ENCODE measurements at regions not wholly inside any gene's neighbourhood (a gene's known extent, or its start where the extent isn't known, plus 50 kb on each side); places are given as distances from the start of the nearest gene placed in this dataset.

DNA sequence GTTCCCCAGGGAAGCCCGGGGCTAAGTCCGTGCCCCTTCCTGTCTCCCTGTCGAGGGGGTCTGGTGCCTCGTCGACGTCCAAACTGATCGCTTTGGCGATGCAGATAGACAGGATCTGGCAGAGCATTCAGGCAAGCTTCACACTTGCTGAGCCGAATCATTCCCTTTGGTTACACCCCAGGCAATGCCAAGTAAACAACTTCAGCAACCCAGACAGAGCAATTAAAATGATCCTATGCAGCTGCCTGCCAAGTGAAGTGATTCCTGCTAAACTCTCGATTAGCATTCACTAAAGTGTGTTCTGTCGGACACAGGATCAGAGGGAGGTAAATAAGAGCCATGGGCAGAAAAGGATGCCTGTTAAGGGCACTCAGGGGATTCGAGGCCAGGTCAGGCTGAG is 108.2 kb upstream of the RAB12 start:
- H3K9me3 ChIP-seq (ENCODE audit: control insufficient read depth, insufficient read depth, low read length) = no peaks in the 10 kb centered on the region
- no peak overlapping the region for H3K27ac ChIP-seq (ENCODE audit: low read depth, low read length)
- no peaks in the 10 kb centered on the region for H4K20me1 ChIP-seq (ENCODE audit: control insufficient read depth, insufficient read depth, low read depth, low read length)
- H3K4me3 ChIP-seq (ENCODE audit: low read length) = no peak overlapping the region
- H3K27me3 ChIP-seq (ENCODE audit: control insufficient read depth, low read length) = peaks cover 3% of the 10 kb centered on the region; the same call in 1 of the 2 replicates
- H3K4me1 ChIP-seq (ENCODE audit: control insufficient read depth, low read length) = no peaks in the 10 kb centered on the region
- no peaks in the 10 kb centered on the region for H3K9me2 ChIP-seq (replicated peaks; ENCODE audit: control insufficient read depth, low read length)
- no peaks in the 10 kb centered on the region for H3K36me3 ChIP-seq (ENCODE audit: control insufficient read depth, low read length)
- H3K4me2 ChIP-seq (ENCODE audit: low read length) = no peak overlapping the region
- TF ChIP-seq, protein P1, sequence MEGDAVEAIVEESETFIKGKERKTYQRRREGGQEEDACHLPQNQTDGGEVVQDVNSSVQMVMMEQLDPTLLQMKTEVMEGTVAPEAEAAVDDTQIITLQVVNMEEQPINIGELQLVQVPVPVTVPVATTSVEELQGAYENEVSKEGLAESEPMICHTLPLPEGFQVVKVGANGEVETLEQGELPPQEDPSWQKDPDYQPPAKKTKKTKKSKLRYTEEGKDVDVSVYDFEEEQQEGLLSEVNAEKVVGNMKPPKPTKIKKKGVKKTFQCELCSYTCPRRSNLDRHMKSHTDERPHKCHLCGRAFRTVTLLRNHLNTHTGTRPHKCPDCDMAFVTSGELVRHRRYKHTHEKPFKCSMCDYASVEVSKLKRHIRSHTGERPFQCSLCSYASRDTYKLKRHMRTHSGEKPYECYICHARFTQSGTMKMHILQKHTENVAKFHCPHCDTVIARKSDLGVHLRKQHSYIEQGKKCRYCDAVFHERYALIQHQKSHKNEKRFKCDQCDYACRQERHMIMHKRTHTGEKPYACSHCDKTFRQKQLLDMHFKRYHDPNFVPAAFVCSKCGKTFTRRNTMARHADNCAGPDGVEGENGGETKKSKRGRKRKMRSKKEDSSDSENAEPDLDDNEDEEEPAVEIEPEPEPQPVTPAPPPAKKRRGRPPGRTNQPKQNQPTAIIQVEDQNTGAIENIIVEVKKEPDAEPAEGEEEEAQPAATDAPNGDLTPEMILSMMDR (IDR thresholded peaks at IDR 0.05; ENCODE audit: low read depth, low read length, poor library complexity, severe bottlenecking) = no peak
- no peak for TF ChIP-seq EZH2phosphoT487 (IDR thresholded peaks at IDR 0.05; ENCODE audit: borderline replicate concordance, low read length)
- no peaks in the 10 kb centered on the region for H3F3A ChIP-seq (ENCODE audit: control insufficient read depth, insufficient read depth)
- H3K79me2 ChIP-seq (ENCODE audit: control insufficient read depth, low read length) = no peaks in the 10 kb centered on the region

GRCh38 chr18:8503248-8503647 is 106.0 kb upstream of the RAB12 start:
- no peaks in the 10 kb centered on the region for H3K36me3 ChIP-seq (ENCODE audit: control insufficient read depth, low read length)
- no peaks in the 10 kb centered on the region for H3K9me3 ChIP-seq (ENCODE audit: control insufficient read depth, insufficient read depth, low read length)
- TF ChIP-seq EZH2phosphoT487 (IDR thresholded peaks at IDR 0.05; ENCODE audit: borderline replicate concordance, low read length) = no peak

GRCh38 chr18:8504424-8504823 is 104.8 kb upstream of the RAB12 start:
- H3F3A ChIP-seq (ENCODE audit: control insufficient read depth, insufficient read depth) = no peaks in the 10 kb centered on the region
- H3K9me2 ChIP-seq (replicated peaks; ENCODE audit: control insufficient read depth, low read length) = no peaks in the 10 kb centered on the region
- no peaks in the 10 kb centered on the region for H4K20me1 ChIP-seq (ENCODE audit: control insufficient read depth, insufficient read depth, low read depth, low read length)
- no peak overlapping the region for H3K4me2 ChIP-seq (ENCODE audit: low read length)
- no peaks in the 10 kb centered on the region for H3K79me2 ChIP-seq (ENCODE audit: control insufficient read depth, low read length)
- no peak for TF ChIP-seq EZH2phosphoT487 (IDR thresholded peaks at IDR 0.05; ENCODE audit: borderline replicate concordance, low read length)
- TF ChIP-seq, protein P1 (IDR thresholded peaks at IDR 0.05; ENCODE audit: low read depth, low read length, poor library complexity, severe bottlenecking) = no peak
- no peaks in the 10 kb centered on the region for H3K9me3 ChIP-seq (ENCODE audit: control insufficient read depth, insufficient read depth, low read length)
- H3K4me3 ChIP-seq (ENCODE audit: low read length) = no peak overlapping the region
- H3K4me1 ChIP-seq (ENCODE audit: control insufficient read depth, low read length) = no peaks in the 10 kb centered on the region
- H3K36me3 ChIP-seq (ENCODE audit: control insufficient read depth, low read length) = no peaks in the 10 kb centered on the region
- H3K27ac ChIP-seq (ENCODE audit: low read depth, low read length) = no peak overlapping the region
- H3K27me3 ChIP-seq (ENCODE audit: control insufficient read depth, low read length) = 0 out of 2 replicates have a peak, but pooled peaks cover 2% of the 10 kb centered on the region

More at GRCh38 chr18:8503248-8503647, 106.0 kb upstream of the RAB12 start:
- Histone ChIP-seq H4K20me1 (ENCODE audit: control insufficient read depth, insufficient read depth, low read depth, low read length) (no peaks in the 10 kb centered on the region), H3K4me2 (ENCODE audit: low read length) (no peak overlapping the region), H3K79me2 (ENCODE audit: control insufficient read depth, low read length) (no peaks in the 10 kb centered on the region), H3F3A (ENCODE audit: control insufficient read depth, insufficient read depth) (no peaks in the 10 kb centered on the region), H3K9me2 (replicated peaks; ENCODE audit: control insufficient read depth, low read length) (no peaks in the 10 kb centered on the region), H3K27me3 (ENCODE audit: control insufficient read depth, low read length) (0 out of 2 replicates have a peak, but pooled peaks cover 3% of the 10 kb centered on the region), H3K4me3 (ENCODE audit: low read length) (no peak overlapping the region), H3K4me1 (ENCODE audit: control insufficient read depth, low read length) (no peaks in the 10 kb centered on the region), H3K27ac (ENCODE audit: low read depth, low read length) (no peak overlapping the region)

DNA sequence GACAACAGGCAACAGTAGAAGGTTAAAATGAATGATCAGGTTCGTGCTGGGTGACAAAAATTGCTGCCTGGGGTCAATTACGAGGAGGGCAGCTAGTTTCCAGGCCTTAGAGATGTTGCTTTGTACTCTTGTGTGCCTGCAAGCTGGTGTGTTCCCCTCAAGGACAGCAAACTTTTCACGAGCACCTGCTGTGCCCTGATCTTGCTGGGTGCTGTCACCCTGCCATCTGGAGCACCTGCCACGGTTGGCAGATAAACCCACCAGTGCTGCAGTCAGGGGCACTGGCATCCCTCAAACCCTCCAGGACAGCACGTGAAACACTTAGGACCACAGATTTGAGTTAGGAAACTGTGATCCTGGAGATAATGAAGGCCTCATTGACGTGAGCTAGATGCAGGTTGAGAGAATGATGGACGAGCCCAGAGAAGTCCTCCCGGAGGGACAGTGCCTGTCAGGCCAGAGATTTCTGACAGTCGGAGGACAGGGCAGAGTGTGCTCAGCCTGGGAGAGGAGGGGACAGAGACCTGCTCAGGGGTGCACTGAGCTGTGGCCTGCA is 104.3 kb upstream of the RAB12 start:
- no peak overlapping the region for H3K4me3 ChIP-seq (ENCODE audit: low read length)
- H3K9me2 ChIP-seq (replicated peaks; ENCODE audit: control insufficient read depth, low read length) = no peaks in the 10 kb centered on the region
- no peaks in the 10 kb centered on the region for H3K79me2 ChIP-seq (ENCODE audit: control insufficient read depth, low read length)
- H3K27me3 ChIP-seq (ENCODE audit: control insufficient read depth, low read length) = no peaks in the 10 kb centered on the region
- H3K9me3 ChIP-seq (ENCODE audit: control insufficient read depth, insufficient read depth, low read length) = no peaks in the 10 kb centered on the region
- TF ChIP-seq, protein P1 (IDR thresholded peaks at IDR 0.05; ENCODE audit: low read depth, low read length, poor library complexity, severe bottlenecking) = no peak
- no peak for TF ChIP-seq EZH2phosphoT487 (IDR thresholded peaks at IDR 0.05; ENCODE audit: borderline replicate concordance, low read length)
- H4K20me1 ChIP-seq (ENCODE audit: control insufficient read depth, insufficient read depth, low read depth, low read length) = no peaks in the 10 kb centered on the region
- H3K36me3 ChIP-seq (ENCODE audit: control insufficient read depth, low read length) = no peaks in the 10 kb centered on the region
- no peaks in the 10 kb centered on the region for H3K4me1 ChIP-seq (ENCODE audit: control insufficient read depth, low read length)
- no peaks in the 10 kb centered on the region for H3F3A ChIP-seq (ENCODE audit: control insufficient read depth, insufficient read depth)
- no peak overlapping the region for H3K4me2 ChIP-seq (ENCODE audit: low read length)
- no peak overlapping the region for H3K27ac ChIP-seq (ENCODE audit: low read depth, low read length)

All from DOHH2 (cell line).